ENCODE measurements at regions not wholly inside any gene's neighbourhood (a gene's known extent, or its start where the extent isn't known, plus 50 kb on each side); places are given as distances from the start of the nearest gene placed in this dataset.

DNA sequence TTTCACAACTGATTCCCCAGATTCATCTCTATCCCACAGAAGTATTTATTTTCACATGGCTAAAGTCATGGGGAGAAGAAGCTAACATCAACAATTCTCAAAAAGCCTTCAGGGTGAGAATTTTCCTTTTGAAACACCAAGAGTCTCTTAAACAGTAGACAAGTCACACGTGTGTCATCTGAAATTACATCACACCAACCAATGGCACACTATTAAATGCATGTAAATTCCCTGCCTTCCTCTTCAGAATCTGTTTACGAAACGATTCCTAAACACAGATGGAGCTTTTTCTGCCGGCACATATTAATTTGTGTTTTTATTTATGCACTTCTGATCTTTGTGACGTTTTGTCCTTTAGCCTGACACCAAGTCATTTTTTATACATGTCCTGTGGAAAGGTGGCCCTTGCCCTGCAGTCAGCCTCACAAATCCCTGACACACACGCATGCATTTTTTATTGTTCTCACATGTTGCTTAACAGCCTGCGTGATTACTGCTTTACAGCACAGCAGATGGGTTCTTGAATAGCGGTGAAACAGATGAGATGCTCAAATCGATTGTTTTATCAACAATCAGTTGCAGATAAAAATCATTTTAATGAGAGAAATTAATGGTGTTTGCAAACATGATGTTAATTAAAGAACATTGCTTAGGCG, 735.9 kb upstream of the TENM3 start:
- Histone ChIP-seq H3K9ac (ENCODE audit: low read length) (no peak overlapping the region), H3K18ac (ENCODE audit: low read length) (no peak overlapping the region), H2BK5ac (ENCODE audit: low read length) (no peak overlapping the region), H2BK15ac (replicated peaks; ENCODE audit: low read depth) (no peak overlapping the region), H2AK5ac (ENCODE audit: low read length) (no peak overlapping the region), H3K79me1 (ENCODE audit: low read length) (no peaks in the 10 kb centered on the region), H3K79me2 (ENCODE audit: control insufficient read depth, insufficient read depth, low read length) (no peaks in the 10 kb centered on the region), H3K56ac (ENCODE audit: low read length) (no peak overlapping the region), H3K27me3 (ENCODE audit: insufficient read depth, low read length, poor library complexity) (no peaks in the 10 kb centered on the region), H4K5ac (ENCODE audit: low read length) (no peak overlapping the region), H3K4ac (ENCODE audit: low read depth, low read length) (no peak overlapping the region), H3K4me2 (ENCODE audit: low read length) (no peak overlapping the region), H3K36me3 (ENCODE audit: control insufficient read depth, insufficient read depth, low read length) (no peaks in the 10 kb centered on the region), H3K4me3 (ENCODE audit: low read length) (no peak overlapping the region), H4K8ac (ENCODE audit: low read depth, low read length) (no peak overlapping the region), H3K4me1 (ENCODE audit: control insufficient read depth, low read depth, low read length) (no peaks in the 10 kb centered on the region), H3K23ac (ENCODE audit: low read length) (no peak overlapping the region), H2BK120ac (ENCODE audit: low read depth, low read length) (no peak overlapping the region), H3K27ac (ENCODE audit: low read depth, low read length) (no peak overlapping the region)
- no CpG with 5 or more reads among the region's 10 CpGs for WGBS (ENCODE audit: extremely low coverage, insufficient coverage, low lambda C conversion rate)
- no peak for DNase-seq

DNA sequence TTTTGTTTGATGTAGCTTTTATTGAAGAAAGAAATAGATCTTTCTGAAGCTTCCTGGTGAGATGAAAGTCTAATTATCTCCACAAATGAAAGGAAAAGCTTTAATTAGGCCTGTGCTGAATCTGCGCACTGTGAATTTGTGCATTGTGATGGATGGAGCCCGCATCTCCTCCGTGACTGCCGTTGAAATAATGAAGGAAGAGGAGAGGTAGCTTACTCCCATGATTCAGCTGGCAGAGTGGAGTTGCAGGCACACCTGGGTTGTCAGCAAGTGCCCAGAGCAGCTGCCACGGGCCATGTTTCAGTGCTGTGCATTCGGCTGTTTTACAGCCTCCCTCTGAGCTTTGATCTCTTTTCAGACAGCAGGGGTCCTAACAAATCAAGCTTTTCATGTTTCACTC, 735.3 kb upstream of the TENM3 start:
- no peak overlapping the region for H3K9ac ChIP-seq (ENCODE audit: low read length)
- H3K18ac ChIP-seq (ENCODE audit: low read length): no peak overlapping the region
- no peak overlapping the region for H4K5ac ChIP-seq (ENCODE audit: low read length)
- no peaks in the 10 kb centered on the region for H3K79me2 ChIP-seq (ENCODE audit: control insufficient read depth, insufficient read depth, low read length)
- H2BK15ac ChIP-seq (replicated peaks; ENCODE audit: low read depth): no peak overlapping the region
- H3K4ac ChIP-seq (ENCODE audit: low read depth, low read length): no peak overlapping the region
- H2BK120ac ChIP-seq (ENCODE audit: low read depth, low read length): no peak overlapping the region
- H3K27ac ChIP-seq (ENCODE audit: low read depth, low read length): no peak overlapping the region
- H2BK5ac ChIP-seq (ENCODE audit: low read length): no peak overlapping the region
- H3K36me3 ChIP-seq (ENCODE audit: control insufficient read depth, insufficient read depth, low read length): no peaks in the 10 kb centered on the region
- no peak overlapping the region for H3K4me3 ChIP-seq (ENCODE audit: low read length)
- H3K4me1 ChIP-seq (ENCODE audit: control insufficient read depth, low read depth, low read length): no peaks in the 10 kb centered on the region
- WGBS (ENCODE audit: extremely low coverage, insufficient coverage, low lambda C conversion rate): no CpG with 5 or more reads among the region's 6 CpGs
- H2AK5ac ChIP-seq (ENCODE audit: low read length): no peak overlapping the region
- H3K27me3 ChIP-seq (ENCODE audit: insufficient read depth, low read length, poor library complexity): no peaks in the 10 kb centered on the region
- no peak overlapping the region for H3K56ac ChIP-seq (ENCODE audit: low read length)
- no peak overlapping the region for H3K23ac ChIP-seq (ENCODE audit: low read length)
- no peak for DNase-seq
- no peaks in the 10 kb centered on the region for H3K79me1 ChIP-seq (ENCODE audit: low read length)
- H3K4me2 ChIP-seq (ENCODE audit: low read length): no peak overlapping the region
- H4K8ac ChIP-seq (ENCODE audit: low read depth, low read length): no peak overlapping the region

DNA sequence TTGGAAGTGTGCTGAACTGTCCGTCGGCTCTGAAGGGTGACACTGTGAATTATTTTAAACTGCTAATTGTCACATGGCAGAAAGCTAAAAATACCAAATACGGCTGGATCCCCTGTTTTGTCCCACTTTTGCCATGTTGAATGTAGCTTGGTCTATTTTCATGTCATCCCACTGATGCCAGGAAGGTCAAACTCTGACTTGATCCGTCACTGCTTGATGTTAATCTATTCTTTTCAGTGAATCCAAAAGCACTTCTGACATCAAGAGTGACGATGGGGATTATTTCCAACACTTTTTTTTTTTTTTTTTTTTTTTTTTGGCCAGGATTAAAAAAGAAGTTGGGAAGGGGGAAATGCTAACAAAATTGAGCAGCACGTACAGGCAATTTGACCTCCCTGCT, 734.6 kb upstream of the TENM3 start:
- Histone ChIP-seq H3K23ac (ENCODE audit: low read length) (no peak overlapping the region), H2BK15ac (replicated peaks; ENCODE audit: low read depth) (no peak overlapping the region), H3K18ac (ENCODE audit: low read length) (no peak overlapping the region), H3K4me2 (ENCODE audit: low read length) (no peak overlapping the region), H3K79me1 (ENCODE audit: low read length) (no peaks in the 10 kb centered on the region), H3K79me2 (ENCODE audit: control insufficient read depth, insufficient read depth, low read length) (no peaks in the 10 kb centered on the region), H3K27me3 (ENCODE audit: insufficient read depth, low read length, poor library complexity) (no peaks in the 10 kb centered on the region), H3K56ac (ENCODE audit: low read length) (no peak overlapping the region), H3K36me3 (ENCODE audit: control insufficient read depth, insufficient read depth, low read length) (no peaks in the 10 kb centered on the region), H2BK5ac (ENCODE audit: low read length) (no peak overlapping the region), H3K4ac (ENCODE audit: low read depth, low read length) (no peak overlapping the region), H3K4me3 (ENCODE audit: low read length) (no peak overlapping the region), H3K4me1 (ENCODE audit: control insufficient read depth, low read depth, low read length) (no peaks in the 10 kb centered on the region), H2AK5ac (ENCODE audit: low read length) (no peak overlapping the region), H2BK120ac (ENCODE audit: low read depth, low read length) (no peak overlapping the region), H3K9ac (ENCODE audit: low read length) (no peak overlapping the region), H4K5ac (ENCODE audit: low read length) (no peak overlapping the region), H4K8ac (ENCODE audit: low read depth, low read length) (no peak overlapping the region), H3K27ac (ENCODE audit: low read depth, low read length) (no peak overlapping the region)
- WGBS (ENCODE audit: extremely low coverage, insufficient coverage, low lambda C conversion rate): no CpG with 5 or more reads among the region's 6 CpGs
- DNase-seq: no peak

DNA sequence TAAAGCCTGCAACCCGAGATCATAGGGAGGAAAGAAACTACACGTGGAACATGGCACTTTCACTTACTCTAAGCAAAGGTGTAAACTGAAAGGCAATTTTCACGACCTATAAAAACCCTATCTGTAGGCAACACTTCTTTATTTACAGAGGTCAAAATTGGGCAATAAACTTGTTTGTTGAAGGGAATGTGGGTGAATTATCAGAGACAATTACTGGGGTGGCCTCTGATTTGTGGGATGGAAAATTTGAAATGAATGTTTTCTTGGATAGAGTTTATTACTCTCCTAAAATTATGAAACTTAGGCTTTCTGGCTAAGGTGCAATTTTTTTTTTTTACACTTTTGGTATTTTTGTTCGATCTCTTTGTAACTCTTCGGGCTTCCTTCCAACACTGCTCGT, 734.1 kb upstream of the TENM3 start:
- no peak overlapping the region for H3K56ac ChIP-seq (ENCODE audit: low read length)
- no peaks in the 10 kb centered on the region for H3K27me3 ChIP-seq (ENCODE audit: insufficient read depth, low read length, poor library complexity)
- no peak overlapping the region for H2BK5ac ChIP-seq (ENCODE audit: low read length)
- H3K36me3 ChIP-seq (ENCODE audit: control insufficient read depth, insufficient read depth, low read length): no peaks in the 10 kb centered on the region
- no peak overlapping the region for H3K27ac ChIP-seq (ENCODE audit: low read depth, low read length)
- H3K4me2 ChIP-seq (ENCODE audit: low read length): no peak overlapping the region
- no peak overlapping the region for H4K5ac ChIP-seq (ENCODE audit: low read length)
- H3K79me1 ChIP-seq (ENCODE audit: low read length): no peaks in the 10 kb centered on the region
- no peak overlapping the region for H3K23ac ChIP-seq (ENCODE audit: low read length)
- H3K18ac ChIP-seq (ENCODE audit: low read length): no peak overlapping the region
- no peak overlapping the region for H2AK5ac ChIP-seq (ENCODE audit: low read length)
- no peak overlapping the region for H3K4me3 ChIP-seq (ENCODE audit: low read length)
- H2BK15ac ChIP-seq (replicated peaks; ENCODE audit: low read depth): no peak overlapping the region
- H3K9ac ChIP-seq (ENCODE audit: low read length): no peak overlapping the region
- no peak overlapping the region for H4K8ac ChIP-seq (ENCODE audit: low read depth, low read length)
- no peak overlapping the region for H2BK120ac ChIP-seq (ENCODE audit: low read depth, low read length)
- no CpG with 5 or more reads among the region's 6 CpGs for WGBS (ENCODE audit: extremely low coverage, insufficient coverage, low lambda C conversion rate)
- no peak for DNase-seq
- H3K4ac ChIP-seq (ENCODE audit: low read depth, low read length): no peak overlapping the region
- H3K79me2 ChIP-seq (ENCODE audit: control insufficient read depth, insufficient read depth, low read length): no peaks in the 10 kb centered on the region
- H3K4me1 ChIP-seq (ENCODE audit: control insufficient read depth, low read depth, low read length): no peaks in the 10 kb centered on the region

DNA sequence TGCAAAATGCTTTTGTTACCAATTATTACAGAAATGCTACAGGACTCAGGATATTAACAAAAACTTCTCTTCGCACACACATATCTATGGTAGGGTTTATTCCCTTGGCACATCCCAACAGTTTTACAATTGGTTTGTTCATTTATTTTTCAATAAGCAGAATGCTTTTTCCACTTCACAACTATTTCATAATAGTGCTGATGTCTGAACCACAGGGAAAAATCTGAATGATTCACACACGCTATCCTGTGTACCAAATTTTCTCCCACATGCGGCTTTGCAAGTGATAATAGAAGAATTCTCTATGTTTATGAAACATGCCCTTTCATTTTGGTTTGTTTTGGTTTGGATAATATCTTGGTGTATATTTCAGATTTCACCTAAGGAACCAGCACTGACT, 725.7 kb upstream of the TENM3 start:
- Histone ChIP-seq H3K4me1 (ENCODE audit: control insufficient read depth, low read depth, low read length) (no peaks in the 10 kb centered on the region), H3K9ac (ENCODE audit: low read length) (no peak overlapping the region), H3K23ac (ENCODE audit: low read length) (no peak overlapping the region), H3K56ac (ENCODE audit: low read length) (no peak overlapping the region), H3K79me2 (ENCODE audit: control insufficient read depth, insufficient read depth, low read length) (no peaks in the 10 kb centered on the region), H4K8ac (ENCODE audit: low read depth, low read length) (no peak overlapping the region), H3K36me3 (ENCODE audit: control insufficient read depth, insufficient read depth, low read length) (no peaks in the 10 kb centered on the region), H4K5ac (ENCODE audit: low read length) (no peak overlapping the region), H2BK15ac (replicated peaks; ENCODE audit: low read depth) (no peak overlapping the region), H3K4ac (ENCODE audit: low read depth, low read length) (no peak overlapping the region), H2AK5ac (ENCODE audit: low read length) (no peak overlapping the region), H3K18ac (ENCODE audit: low read length) (no peak overlapping the region), H3K4me2 (ENCODE audit: low read length) (no peak overlapping the region), H2BK5ac (ENCODE audit: low read length) (no peak overlapping the region), H3K4me3 (ENCODE audit: low read length) (no peak overlapping the region), H3K27ac (ENCODE audit: low read depth, low read length) (no peak overlapping the region), H2BK120ac (ENCODE audit: low read depth, low read length) (no peak overlapping the region), H3K27me3 (ENCODE audit: insufficient read depth, low read length, poor library complexity) (no peaks in the 10 kb centered on the region), H3K79me1 (ENCODE audit: low read length) (no peaks in the 10 kb centered on the region)
- WGBS (ENCODE audit: extremely low coverage, insufficient coverage, low lambda C conversion rate): no CpG with 5 or more reads among the region's 3 CpGs
- no peak for DNase-seq

DNA sequence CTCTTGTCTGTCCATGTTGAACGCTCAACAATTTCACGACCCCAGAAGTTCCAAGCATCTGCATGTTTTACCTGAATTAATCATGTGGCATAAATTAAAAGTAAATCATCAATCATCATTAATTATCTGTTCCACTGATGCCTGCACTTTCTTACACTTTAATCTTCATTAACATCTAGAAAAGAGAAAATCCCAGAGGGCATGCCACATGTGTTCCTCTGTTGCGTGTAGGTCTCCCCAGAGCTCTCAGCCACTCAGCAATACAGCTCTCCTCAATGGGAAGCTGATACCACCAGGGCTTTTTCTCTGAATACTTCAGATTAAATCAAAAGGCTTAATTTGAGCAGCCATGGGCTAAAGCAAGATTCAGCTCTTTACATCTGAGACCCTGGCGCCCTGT, 722.4 kb upstream of the TENM3 start:
- WGBS (ENCODE audit: extremely low coverage, insufficient coverage, low lambda C conversion rate): no CpG with 5 or more reads among the region's 4 CpGs
- no peak overlapping the region for H3K18ac ChIP-seq (ENCODE audit: low read length)
- no peak overlapping the region for H3K4ac ChIP-seq (ENCODE audit: low read depth, low read length)
- no peaks in the 10 kb centered on the region for H3K79me2 ChIP-seq (ENCODE audit: control insufficient read depth, insufficient read depth, low read length)
- H3K27ac ChIP-seq (ENCODE audit: low read depth, low read length): no peak overlapping the region
- H3K23ac ChIP-seq (ENCODE audit: low read length): no peak overlapping the region
- no peak overlapping the region for H2AK5ac ChIP-seq (ENCODE audit: low read length)
- no peak overlapping the region for H3K4me3 ChIP-seq (ENCODE audit: low read length)
- no peak overlapping the region for H2BK5ac ChIP-seq (ENCODE audit: low read length)
- H3K27me3 ChIP-seq (ENCODE audit: insufficient read depth, low read length, poor library complexity): no peaks in the 10 kb centered on the region
- DNase-seq: no peak
- no peak overlapping the region for H3K4me2 ChIP-seq (ENCODE audit: low read length)
- no peaks in the 10 kb centered on the region for H3K4me1 ChIP-seq (ENCODE audit: control insufficient read depth, low read depth, low read length)
- H2BK120ac ChIP-seq (ENCODE audit: low read depth, low read length): no peak overlapping the region
- H4K5ac ChIP-seq (ENCODE audit: low read length): no peak overlapping the region
- no peak overlapping the region for H2BK15ac ChIP-seq (replicated peaks; ENCODE audit: low read depth)
- no peak overlapping the region for H3K9ac ChIP-seq (ENCODE audit: low read length)
- H4K8ac ChIP-seq (ENCODE audit: low read depth, low read length): no peak overlapping the region
- H3K36me3 ChIP-seq (ENCODE audit: control insufficient read depth, insufficient read depth, low read length): no peaks in the 10 kb centered on the region
- H3K79me1 ChIP-seq (ENCODE audit: low read length): no peaks in the 10 kb centered on the region
- no peak overlapping the region for H3K56ac ChIP-seq (ENCODE audit: low read length)

All from mesendoderm (in vitro differentiated cells).